Skeletal muscle tissue (tissue), 3 donors: ENCODE measurements at regions not wholly inside any gene's neighbourhood (a gene's known extent, or its start where the extent isn't known, plus 50 kb on each side); places are given as distances from the start of the nearest gene placed in this dataset.

ENCODE experiments used
- H3K27ac ChIP-seq: one replicate; pipeline ENCODE4 v1.7.0; 2013; ENCODE audit warnings: mild to moderate bottlenecking, low read depth, low read length, inconsistent platforms
- H3K27me3 ChIP-seq, 3 donors: one replicate each; pipeline ENCODE4 v1.7.0; 2013; ENCODE audit warnings: low read length in 3 of 3; ENCODE audit not compliant: control insufficient read depth in 3 of 3, insufficient read depth in 3 of 3
- H3K36me3 ChIP-seq, 3 donors: one replicate each; pipeline ENCODE4 v1.7.0; 2013; ENCODE audit warnings: low read length in 3 of 3; ENCODE audit not compliant: control insufficient read depth in 3 of 3, insufficient read depth in 3 of 3
- H3K4me1 ChIP-seq, 3 donors: one replicate each; pipeline ENCODE4 v1.7.0; 2013; ENCODE audit warnings: low read length in 3 of 3, mild to moderate bottlenecking in 3 of 3; ENCODE audit not compliant: control insufficient read depth in 3 of 3, insufficient read depth in 3 of 3
- H3K4me3 ChIP-seq, 3 donors: one replicate each; pipeline ENCODE4 v1.7.0; 2013; ENCODE audit warnings: low read length in 3 of 3
- H3K9ac ChIP-seq, 3 donors: one replicate each; pipeline ENCODE4 v1.7.0; 2013; ENCODE audit warnings: low read length in 3 of 3, mild to moderate bottlenecking in 3 of 3, moderate library complexity in 2 of 3, low read depth in 1 of 3
- H3K9me3 ChIP-seq, 3 donors: one replicate each; pipeline ENCODE4 v1.7.0; 2013; ENCODE audit warnings: low read length in 3 of 3; ENCODE audit not compliant: control insufficient read depth in 3 of 3
- donor health status: Osteomylitis.

- no peak overlapping the region for H3K4me3 ChIP-seq
- no peaks in the 10 kb centered on the region for H3K9me3 ChIP-seq
- no peaks in the 10 kb centered on the region for H3K36me3 ChIP-seq
- no peaks in the 10 kb centered on the region for H3K27me3 ChIP-seq
- H3K4me1 ChIP-seq = peaks cover 0 to 14% (median 4%) of the 10 kb centered on the region in 3 donors
- H3K27ac ChIP-seq = no peak overlapping the region
- H3K9ac ChIP-seq = no peak overlapping the region
Measured at GRCh38 chrX:8034058-8034457, 106.8 kb upstream of the PNPLA4 start.

- no peaks in the 10 kb centered on the region for H3K36me3 ChIP-seq
- H3K9ac ChIP-seq = no peak overlapping the region
- H3K27ac ChIP-seq = no peak overlapping the region
- H3K4me1 ChIP-seq = peaks cover 0 to 14% (median 4%) of the 10 kb centered on the region in 3 donors
- H3K4me3 ChIP-seq = peak overlapping the region in 1 of 3 donors; percentile 12
- H3K27me3 ChIP-seq = no peaks in the 10 kb centered on the region
- H3K9me3 ChIP-seq = no peaks in the 10 kb centered on the region
Measured at GRCh38 chrX:8033175-8033574, 106.0 kb upstream of the PNPLA4 start.

GRCh38 chrX:8030361-8030760, 103.1 kb upstream of the PNPLA4 start:
- Histone ChIP-seq H3K27ac (no peak overlapping the region), H3K9ac (no peak overlapping the region), H3K36me3 (no peaks in the 10 kb centered on the region), H3K4me3 (no peak overlapping the region), H3K27me3 (no peaks in the 10 kb centered on the region), H3K9me3 (no peaks in the 10 kb centered on the region), H3K4me1 (peaks cover 0 to 5% (median 4%) of the 10 kb centered on the region in 3 donors)

- Histone ChIP-seq H3K27me3 (no peaks in the 10 kb centered on the region), H3K4me1 (no peaks in the 10 kb centered on the region), H3K4me3 (no peak overlapping the region), H3K9me3 (no peaks in the 10 kb centered on the region), H3K9ac (no peak overlapping the region), H3K27ac (no peak overlapping the region), H3K36me3 (no peaks in the 10 kb centered on the region)
Measured at GRCh38 chrX:8027827-8028226, 100.6 kb upstream of the PNPLA4 start.

GRCh38 chrX:8025705-8026104, 98.5 kb upstream of the PNPLA4 start:
- Histone ChIP-seq H3K27me3 (no peaks in the 10 kb centered on the region), H3K4me1 (no peaks in the 10 kb centered on the region), H3K36me3 (no peaks in the 10 kb centered on the region), H3K9me3 (no peaks in the 10 kb centered on the region), H3K4me3 (no peak overlapping the region), H3K9ac (no peak overlapping the region), H3K27ac (no peak overlapping the region)

DNA sequence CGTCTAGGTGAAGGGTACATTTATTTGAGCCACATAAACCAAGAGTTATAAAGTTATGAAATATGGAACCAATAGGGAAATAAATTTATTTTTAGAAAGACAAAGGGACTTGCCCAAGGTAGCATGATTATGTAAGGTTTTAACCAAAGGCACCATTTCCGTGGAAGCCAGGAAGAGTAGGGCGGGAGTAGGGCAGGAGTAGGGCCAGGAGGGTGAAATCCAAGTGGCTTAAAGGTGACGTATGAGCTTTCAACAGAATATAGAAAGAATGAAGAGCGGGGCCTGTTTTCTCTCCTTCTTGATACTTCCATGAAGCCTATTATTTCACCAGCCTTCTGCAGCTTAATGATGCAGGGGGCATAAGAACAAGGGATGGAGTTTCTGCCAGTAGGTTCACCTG, 91.7 kb upstream of the PNPLA4 start:
- H3K9ac ChIP-seq = no peak overlapping the region
- no peaks in the 10 kb centered on the region for H3K9me3 ChIP-seq
- no peaks in the 10 kb centered on the region for H3K36me3 ChIP-seq
- no peaks in the 10 kb centered on the region for H3K4me1 ChIP-seq
- no peak overlapping the region for H3K4me3 ChIP-seq
- no peaks in the 10 kb centered on the region for H3K27me3 ChIP-seq
- H3K27ac ChIP-seq = no peak overlapping the region

DNA sequence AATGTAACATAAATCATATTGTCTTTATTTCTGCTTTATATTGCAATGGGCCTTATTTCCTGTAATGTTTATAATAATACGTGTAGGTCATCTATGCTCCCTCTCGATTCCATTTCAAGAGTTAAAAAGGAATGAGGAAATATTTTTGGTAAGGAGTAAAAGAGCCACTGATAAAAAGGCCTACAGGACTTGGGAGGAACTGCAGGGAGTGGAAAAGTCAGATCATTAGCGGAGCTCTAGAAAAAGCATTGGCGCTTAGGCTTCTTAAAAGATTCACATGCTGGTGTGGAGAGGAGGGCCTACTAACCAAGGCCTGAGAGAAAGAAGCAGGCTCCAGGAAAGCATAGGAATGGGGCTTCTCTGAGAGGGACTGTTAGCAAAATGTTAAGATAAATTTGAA, 82.9 kb upstream of the PNPLA4 start:
- Histone ChIP-seq H3K27ac (no peak overlapping the region), H3K36me3 (no peaks in the 10 kb centered on the region), H3K9ac (no peak overlapping the region), H3K4me1 (no peaks in the 10 kb centered on the region), H3K27me3 (no peaks in the 10 kb centered on the region), H3K4me3 (no peak overlapping the region), H3K9me3 (no peaks in the 10 kb centered on the region)

DNA sequence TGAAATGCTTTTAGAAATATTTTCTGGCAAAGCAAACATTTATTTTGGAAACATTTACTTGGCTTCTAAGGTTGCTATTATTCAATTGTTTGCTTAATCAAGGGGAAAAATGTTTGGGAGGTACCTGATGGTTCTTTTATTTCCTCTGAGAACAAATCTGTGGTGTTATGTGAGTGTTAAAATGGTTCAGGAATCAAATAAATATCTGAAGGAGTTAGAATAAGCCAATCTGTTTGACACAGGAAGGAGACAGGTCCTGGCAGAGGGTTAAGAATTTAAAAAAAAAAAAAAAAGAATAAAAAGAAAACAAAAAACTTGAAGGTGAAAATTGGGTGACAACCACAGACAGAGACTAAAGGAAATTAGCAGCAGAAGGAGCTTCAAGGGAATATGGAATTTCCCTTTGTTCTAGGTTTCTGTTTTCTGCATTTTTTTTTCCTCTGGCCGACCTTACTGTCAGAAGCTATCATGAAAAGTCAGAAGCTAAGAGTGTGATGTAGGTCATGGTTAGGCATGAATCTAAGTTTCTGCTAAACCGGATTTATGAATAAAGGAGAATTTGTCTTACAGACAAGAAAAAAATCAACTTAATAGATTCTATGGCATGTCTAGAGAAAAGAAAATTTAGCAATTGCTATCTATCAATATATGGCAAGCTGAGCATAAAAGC, 78.6 kb upstream of the PNPLA4 start:
- no peaks in the 10 kb centered on the region for H3K9me3 ChIP-seq
- H3K4me1 ChIP-seq = no peaks in the 10 kb centered on the region
- H3K9ac ChIP-seq = no peak overlapping the region
- no peaks in the 10 kb centered on the region for H3K36me3 ChIP-seq
- no peak overlapping the region for H3K4me3 ChIP-seq
- H3K27ac ChIP-seq = no peak overlapping the region
- no peaks in the 10 kb centered on the region for H3K27me3 ChIP-seq

DNA sequence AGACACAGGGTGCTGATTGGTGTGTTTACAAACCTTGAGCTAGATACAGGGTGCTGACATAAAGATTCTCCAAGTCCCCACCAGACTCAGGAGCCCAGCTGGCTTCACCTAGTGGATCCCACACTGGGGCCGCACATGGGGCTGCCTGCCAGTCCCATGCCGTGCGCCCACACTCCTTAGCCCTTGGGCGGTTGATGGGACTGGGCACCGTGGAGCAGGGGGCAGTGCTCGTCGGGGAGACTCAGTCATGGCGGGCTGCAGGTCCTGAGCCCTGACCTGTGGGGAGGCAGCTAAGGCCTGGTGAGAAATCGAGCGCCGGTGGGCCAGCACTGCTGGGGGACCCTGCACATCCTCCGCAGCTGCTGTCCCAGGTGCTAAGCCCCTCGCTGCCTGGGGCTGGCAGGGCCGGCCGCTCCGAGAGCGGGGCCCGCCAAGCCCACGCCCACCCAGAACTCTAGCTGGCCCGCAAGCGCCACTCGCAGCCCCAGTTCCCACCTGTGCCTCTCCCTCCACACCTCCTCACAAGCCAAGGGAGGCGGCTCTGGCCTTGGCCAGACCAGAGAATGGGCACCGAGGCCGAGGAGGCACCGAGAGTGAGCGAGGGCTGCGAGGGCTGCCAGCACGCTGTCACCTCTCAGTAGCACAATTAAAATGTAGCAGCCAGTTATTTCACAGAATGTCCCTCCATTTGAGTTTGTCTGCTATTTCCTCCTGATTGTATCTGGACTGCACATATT, 76.1 kb upstream of the PNPLA4 start:
- no peak overlapping the region for H3K4me3 ChIP-seq
- H3K27ac ChIP-seq = no peak overlapping the region
- no peaks in the 10 kb centered on the region for H3K27me3 ChIP-seq
- no peak overlapping the region for H3K9ac ChIP-seq
- H3K36me3 ChIP-seq = no peaks in the 10 kb centered on the region
- H3K9me3 ChIP-seq = peaks cover 0 to 3% (median 0%) of the 10 kb centered on the region in 3 donors
- H3K4me1 ChIP-seq = no peaks in the 10 kb centered on the region

- Histone ChIP-seq H3K27me3 (no peaks in the 10 kb centered on the region), H3K36me3 (no peaks in the 10 kb centered on the region), H3K9ac (no peak overlapping the region), H3K27ac (no peak overlapping the region), H3K4me1 (no peaks in the 10 kb centered on the region), H3K9me3 (peaks cover 0 to 3% (median 0%) of the 10 kb centered on the region in 3 donors), H3K4me3 (no peak overlapping the region)
Measured at GRCh38 chrX:7996851-7997250, 69.6 kb upstream of the PNPLA4 start.
